Transverse colon (tissue), 4 donors: ENCODE measurements at regions not wholly inside any gene's neighbourhood (a gene's known extent, or its start where the extent isn't known, plus 50 kb on each side); places are given as distances from the start of the nearest gene placed in this dataset.

Experiments used
- EP300 ChIP-seq: sonication (generic); formaldehyde crosslinking; IDR thresholded peaks from one replicate; pipeline ENCODE4 v1.6.1; 2017; ENCODE audit warnings: antibody characterized with exemption, low read depth
- POLR2A ChIP-seq: fragments of 450-650 bp; IDR thresholded peaks from one replicate; pipeline ENCODE4 v1.6.1; 2016; ENCODE audit warnings: antibody characterized with exemption, mild to moderate bottlenecking, moderate library complexity
- POLR2AphosphoS5 ChIP-seq, 3 donors: sonication (generic); formaldehyde crosslinking; IDR thresholded peaks; one replicate each; pipeline ENCODE4 v1.6.1; 2016; ENCODE audit warnings: antibody characterized with exemption in 3 of 3
- TF ChIP-seq, protein P1 (sequence below), 5 experiments: fragments of 200-600 bp in 3 of 5; fragments of 450-650 bp in 2 of 5; sonication (generic) in 3 of 5; IDR thresholded peaks; 1 replicate in 2 of 5; 2 replicates in 3 of 5; pipeline ENCODE4 v1.5.1; 2016 to 2017; ENCODE audit warnings: antibody characterized with exemption in 5 of 5, inconsistent platforms in 3 of 5, mild to moderate bottlenecking in 2 of 5, moderate library complexity in 1 of 5

- TF ChIP-seq, protein P1, sequence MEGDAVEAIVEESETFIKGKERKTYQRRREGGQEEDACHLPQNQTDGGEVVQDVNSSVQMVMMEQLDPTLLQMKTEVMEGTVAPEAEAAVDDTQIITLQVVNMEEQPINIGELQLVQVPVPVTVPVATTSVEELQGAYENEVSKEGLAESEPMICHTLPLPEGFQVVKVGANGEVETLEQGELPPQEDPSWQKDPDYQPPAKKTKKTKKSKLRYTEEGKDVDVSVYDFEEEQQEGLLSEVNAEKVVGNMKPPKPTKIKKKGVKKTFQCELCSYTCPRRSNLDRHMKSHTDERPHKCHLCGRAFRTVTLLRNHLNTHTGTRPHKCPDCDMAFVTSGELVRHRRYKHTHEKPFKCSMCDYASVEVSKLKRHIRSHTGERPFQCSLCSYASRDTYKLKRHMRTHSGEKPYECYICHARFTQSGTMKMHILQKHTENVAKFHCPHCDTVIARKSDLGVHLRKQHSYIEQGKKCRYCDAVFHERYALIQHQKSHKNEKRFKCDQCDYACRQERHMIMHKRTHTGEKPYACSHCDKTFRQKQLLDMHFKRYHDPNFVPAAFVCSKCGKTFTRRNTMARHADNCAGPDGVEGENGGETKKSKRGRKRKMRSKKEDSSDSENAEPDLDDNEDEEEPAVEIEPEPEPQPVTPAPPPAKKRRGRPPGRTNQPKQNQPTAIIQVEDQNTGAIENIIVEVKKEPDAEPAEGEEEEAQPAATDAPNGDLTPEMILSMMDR (IDR thresholded peaks at IDR 0.05): no peak
- TF ChIP-seq POLR2A (no peak), EP300 (no peak), POLR2AphosphoS5 (IDR thresholded peaks at IDR 0.05) (no peak)
These were observed 1894.4 kb downstream of the STIM2 start for GRCh38 chr4:28755081-28755480.
